GM19035 (cell line): ENCODE measurements at regions not wholly inside any gene's neighbourhood (a gene's known extent, or its start where the extent isn't known, plus 50 kb on each side); places are given as distances from the start of the nearest gene placed in this dataset.

Experiments used
- ATAC-seq: cut with Tn5 transposase; IDR thresholded peaks from one replicate; pipeline ENCODE4 v1.9.1; 2021; ENCODE audit not compliant: unreplicated experiment

DNA sequence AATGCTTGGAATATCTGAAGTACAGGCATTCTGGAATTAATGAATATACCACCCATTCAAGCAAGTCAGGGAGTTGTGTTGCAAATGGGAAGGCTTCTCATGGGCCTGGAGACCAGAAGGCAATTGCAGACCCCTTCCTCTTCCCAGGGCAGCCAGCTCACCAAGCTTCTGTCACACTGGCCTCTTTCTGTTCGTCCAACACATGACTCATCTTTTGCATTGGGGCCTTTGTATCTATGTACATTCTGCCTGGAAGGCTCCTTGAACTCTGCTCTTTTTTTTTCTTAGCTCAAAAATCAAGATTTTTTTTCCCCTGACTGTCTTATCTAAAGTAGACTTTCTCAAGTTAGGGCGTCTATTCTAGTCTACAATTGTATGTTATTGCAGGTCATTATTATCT, 132.9 kb upstream of the MYLIP start:
- no peak for ATAC-seq

DNA sequence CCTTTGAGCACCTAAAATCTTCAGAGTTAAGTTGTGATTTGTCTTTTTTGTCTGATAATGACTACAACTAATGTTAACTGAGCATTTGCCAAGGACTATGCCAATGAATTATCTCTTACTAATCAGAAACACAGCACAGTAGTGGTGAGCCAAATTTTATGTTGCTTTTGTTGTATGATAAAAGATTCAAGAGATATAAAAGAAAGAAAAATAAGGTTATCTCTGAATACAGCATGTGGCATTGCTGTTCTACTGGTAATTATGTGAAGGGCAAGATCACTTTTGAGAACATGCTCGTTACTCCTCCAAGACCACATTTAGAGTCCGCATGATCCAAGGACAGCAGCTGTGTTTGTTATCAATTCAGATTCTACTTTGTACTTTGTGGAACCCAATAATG, 133.4 kb upstream of the MYLIP start:
- no peak for ATAC-seq

GRCh38 chr6:15994814-15995459, 133.9 kb upstream of the MYLIP start:
- no peak for ATAC-seq

- ATAC-seq = no peak
Observed at GRCh38 chr6:15993716-15994228, 135.1 kb upstream of the MYLIP start.

GRCh38 chr6:15990179-15990578, 138.7 kb upstream of the MYLIP start:
- peak; percentile 26 for ATAC-seq

- peak; percentile 72 for ATAC-seq
Observed at GRCh38 chr6:15989397-15989796, 139.5 kb upstream of the MYLIP start.

DNA sequence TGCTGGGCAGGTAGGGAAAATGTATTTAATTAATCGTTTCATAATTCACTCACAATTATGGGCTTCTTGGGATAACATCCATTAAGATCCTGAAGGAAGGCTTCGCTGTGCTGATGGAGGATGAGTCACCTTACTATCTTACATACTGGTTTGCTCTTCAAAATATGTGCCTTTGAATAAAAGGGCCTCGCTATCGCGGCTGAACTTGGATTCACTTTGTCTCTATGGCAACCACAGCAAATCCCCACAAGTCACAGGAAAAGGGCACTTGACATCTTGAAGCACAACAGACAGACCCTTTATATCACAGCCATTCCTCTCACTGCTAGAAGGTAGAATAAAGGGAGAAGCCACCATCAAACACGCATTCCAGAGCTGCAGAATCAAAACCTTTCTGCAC, 141.3 kb upstream of the MYLIP start:
- no peak for ATAC-seq

GRCh38 chr6:15986027-15986629, 142.8 kb upstream of the MYLIP start:
- no peak for ATAC-seq

DNA sequence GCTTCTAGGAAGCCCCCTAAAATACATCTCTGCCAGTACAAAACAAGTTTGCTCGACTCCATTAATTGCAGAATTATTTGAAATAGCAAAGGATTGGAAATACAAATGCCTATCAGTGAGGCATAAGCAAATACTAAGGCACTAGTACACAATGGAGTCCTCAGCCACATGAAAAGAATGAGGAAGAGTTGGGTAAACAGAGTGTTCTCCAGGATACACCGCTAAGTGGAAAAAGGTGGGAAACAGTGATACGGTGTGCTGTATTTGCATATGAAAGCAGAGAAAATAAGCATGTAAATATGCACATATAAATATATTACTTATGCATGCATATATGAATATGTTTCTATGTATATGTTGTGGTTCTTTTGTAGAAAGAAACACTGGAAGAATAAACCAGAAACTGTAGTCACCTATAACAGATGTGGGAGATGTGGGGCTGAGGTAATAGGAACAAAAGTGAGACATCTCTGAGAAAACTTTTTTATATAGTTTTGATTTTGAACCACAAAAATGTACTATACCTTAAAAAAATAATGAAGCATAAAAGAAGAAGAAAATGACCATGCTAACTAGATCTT, 143.4 kb upstream of the MYLIP start:
- no peak for ATAC-seq

DNA sequence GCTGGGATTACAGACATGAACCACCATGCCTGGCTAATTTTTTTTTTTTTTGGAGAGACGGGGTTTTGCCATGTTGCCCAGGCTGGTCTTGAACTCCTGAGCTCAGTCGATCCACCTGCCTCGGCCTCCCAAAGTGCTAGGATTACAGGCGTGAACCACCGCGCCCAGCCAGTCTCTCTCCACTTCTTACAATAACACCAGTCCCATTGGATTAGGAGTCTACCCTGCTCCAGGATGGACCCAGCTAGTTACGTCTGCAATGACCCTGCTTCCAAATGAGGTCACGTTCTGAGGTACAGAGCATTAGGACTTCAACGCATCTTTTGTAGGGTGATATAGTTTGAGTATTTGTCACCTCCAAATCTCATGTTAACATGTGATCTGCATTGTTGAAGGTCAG, 146.9 kb upstream of the MYLIP start:
- ATAC-seq = no peak

- ATAC-seq = no peak
Observed at GRCh38 chr6:15980801-15981200, 148.1 kb upstream of the MYLIP start.

DNA sequence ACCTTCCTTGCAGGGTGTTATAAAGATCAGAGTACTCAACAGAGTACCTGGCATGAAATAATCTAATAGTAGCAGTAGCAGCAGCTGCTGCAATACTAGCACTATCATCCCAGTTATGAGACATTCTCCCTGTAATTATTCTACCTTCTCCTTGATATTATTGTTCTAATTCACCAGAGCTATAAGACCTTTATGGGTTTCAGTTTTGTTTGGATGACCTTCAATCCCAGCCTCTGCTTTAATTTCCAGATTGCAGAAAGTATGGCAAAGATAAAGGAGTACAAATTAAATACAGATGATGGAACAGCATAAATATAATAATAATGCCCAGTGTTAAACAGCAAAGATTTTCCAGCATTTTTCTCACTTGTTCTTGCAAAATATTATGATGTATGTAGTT, 150.5 kb upstream of the MYLIP start:
- ATAC-seq = no peak

GRCh38 chr6:15977050-15977449, 151.8 kb upstream of the MYLIP start:
- no peak for ATAC-seq

GRCh38 chr6:15974817-15975216, 154.1 kb upstream of the MYLIP start:
- ATAC-seq = no peak

DNA sequence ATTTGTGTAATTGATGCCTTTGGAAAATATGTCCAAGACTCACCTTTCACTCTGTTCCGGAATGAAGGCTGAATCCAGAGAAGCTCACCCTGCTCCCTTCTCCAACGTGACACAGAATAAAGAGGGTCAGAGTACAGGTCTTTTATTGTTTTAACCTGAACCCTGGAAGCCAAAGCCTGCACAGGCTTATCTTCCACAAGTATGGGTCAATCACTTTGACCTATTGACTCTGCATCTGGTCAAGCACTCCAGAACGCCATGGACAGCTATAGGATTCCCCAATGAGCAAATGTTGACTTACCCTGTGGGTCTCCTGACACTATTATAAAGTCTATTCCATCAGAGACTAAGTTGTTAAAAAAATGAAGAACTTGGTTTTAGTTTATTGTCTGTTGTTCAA, 158.4 kb upstream of the MYLIP start:
- ATAC-seq = no peak

- ATAC-seq = no peak
Observed at GRCh38 chr6:15969236-15969778, 159.6 kb upstream of the MYLIP start.

- no peak for ATAC-seq
Observed at GRCh38 chr6:15968519-15968918, 160.4 kb upstream of the MYLIP start.

- ATAC-seq = no peak
Observed at GRCh38 chr6:15966000-15966520, 162.8 kb upstream of the MYLIP start.

DNA sequence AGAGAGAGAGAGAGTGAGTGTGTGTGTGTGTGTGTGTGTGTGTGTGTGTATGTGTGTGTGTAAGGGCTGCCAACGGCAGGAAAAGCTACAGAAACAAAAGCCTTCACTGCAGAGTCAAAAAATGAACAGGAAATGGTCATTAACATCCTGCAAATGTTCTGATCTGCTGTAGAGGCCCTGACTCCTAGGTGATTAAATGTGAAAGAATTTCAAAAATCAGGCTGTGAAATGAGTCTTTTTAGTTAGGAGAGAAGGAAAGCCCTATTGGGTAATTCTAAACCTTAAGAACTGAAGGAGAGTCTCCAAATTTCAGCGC, 166.5 kb upstream of the MYLIP start:
- no peak for ATAC-seq

DNA sequence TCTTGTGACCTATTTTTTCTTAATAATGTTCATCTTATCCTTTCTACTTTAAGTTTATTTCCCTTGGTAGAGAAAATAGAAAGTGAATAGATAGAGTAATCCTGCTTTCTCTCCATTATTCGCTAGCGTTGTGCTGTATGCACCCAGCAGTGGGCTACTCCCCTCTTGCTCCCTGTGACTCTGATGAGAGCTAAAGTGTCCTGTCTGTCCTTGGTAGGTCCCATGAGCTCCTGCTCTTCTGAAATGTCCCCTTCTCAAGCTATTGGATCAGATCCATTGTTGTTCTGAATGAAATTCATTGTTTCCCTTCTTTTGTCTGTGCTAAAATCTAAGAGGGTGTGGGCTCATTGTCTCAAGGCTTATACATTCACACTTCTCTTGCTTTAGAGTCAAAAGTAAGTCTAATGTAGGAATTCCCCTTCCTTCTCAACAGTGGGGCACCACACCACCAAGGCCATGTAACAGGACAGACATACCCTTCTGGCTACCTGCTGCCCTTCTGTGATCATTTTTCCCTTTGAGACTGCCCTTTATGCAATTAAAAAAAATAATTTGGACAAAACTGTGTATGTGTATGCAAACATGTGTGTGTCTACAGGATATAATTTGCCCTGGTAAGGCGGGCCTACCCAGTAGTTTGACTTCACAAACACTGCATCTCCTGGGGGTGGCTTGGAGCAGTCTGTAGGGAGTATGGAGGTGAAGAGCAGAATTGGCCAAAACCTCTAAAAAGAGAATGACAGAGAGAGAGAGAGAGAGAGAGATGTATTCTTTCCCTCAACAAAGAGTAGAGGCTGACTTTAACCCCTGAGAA, 167.0 kb upstream of the MYLIP start:
- ATAC-seq = no peak
